HCT116 (cell line): ENCODE measurements at regions not wholly inside any gene's neighbourhood (a gene's known extent, or its start where the extent isn't known, plus 50 kb on each side); places are given as distances from the start of the nearest gene placed in this dataset.

Source experiments
- ATAC-seq: fragments of 200-7000 bp; cut with Tn5 transposase; 2 replicates; pipeline ENCODE4 v1.9.1; 2020; ENCODE audit warnings: mild to moderate bottlenecking, moderate library complexity
- BruUV-seq: library from RNA; stranded (reverse); fragments of 400-500 nt; replicated peaks from 2 replicates; lab custom pipeline; 2021; lab: Mats Ljungman, UMichigan
- CTCF ChIA-PET: fragments of 300-600 bp; sonication (Branson Sonifier 250); formaldehyde crosslinking; loops from one replicate; lab custom pipeline; 2021; ENCODE audit warnings: antibody characterized with exemption; lab: Charles Lee
- POLR2A ChIA-PET: fragments of 300-600, 350-600 bp; sonication (Branson Sonifier 250); formaldehyde crosslinking; loops from one replicate; lab custom pipeline; 2021; ENCODE audit warnings: antibody characterized with exemption; lab: Charles Lee
- RAD21 ChIA-PET, 2 experiments: fragments of 300-600 bp; sonication (Branson Sonifier 250); formaldehyde crosslinking; loops; one replicate each; lab custom pipeline; 2023; ENCODE audit warnings: low total read pairs in 2 of 2; ENCODE audit not compliant: uncharacterized antibody in 2 of 2, unreplicated experiment in 2 of 2, low non-redundant PET in 1 of 2; lab: Charles Lee
- DNase-seq: peaks from one replicate; pipeline ENCODE4 v3.0.0-alpha.2; 2010; ENCODE audit warnings: low read depth, low spot score
- H2AFZ ChIP-seq: fragments of 200-600 bp; shearing (Covaris generic), sonication (generic); 2 replicates; pipeline ENCODE4 v1.6.1; 2017; ENCODE audit warnings: low read depth, mixed run types, mixed read lengths, antibody characterized with exemption, low read length; ENCODE audit not compliant: poor library complexity, severe bottlenecking
- H3K27ac ChIP-seq: 2 replicates; pipeline ENCODE4 v1.5.1; 2012; ENCODE audit warnings: low read depth, low read length
- H3K27me3 ChIP-seq: fragments of 200-600 bp; sonication (generic); 2 replicates; pipeline ENCODE4 v1.6.1; 2016; ENCODE audit warnings: mixed run types, low read length, mixed read lengths; ENCODE audit not compliant: insufficient read depth
- H3K36me3 ChIP-seq, 2 experiments: fragments of 200-500 bp in 1 of 2; fragments of 200-600 bp in 1 of 2; sonication (Bioruptor generic) in 1 of 2; sonication (generic) in 1 of 2; 2 replicates each; pipeline versions ENCODE4 v1.5.1 to v1.6.1; 2014 to 2016; ENCODE audit warnings: low read length in 2 of 2, inconsistent platforms in 1 of 2, mixed read lengths in 1 of 2, mixed run types in 1 of 2; ENCODE audit not compliant: insufficient read depth in 2 of 2, control insufficient read depth in 1 of 2
- H3K4me1 ChIP-seq, 2 experiments: fragments of 200-600 bp in 1 of 2; sonication (generic) in 1 of 2; 2 replicates each; pipeline versions ENCODE4 v1.5.1 to v1.6.1; 2012 to 2017; ENCODE audit warnings: low read length in 2 of 2, inconsistent platforms in 1 of 2, mild to moderate bottlenecking in 1 of 2, mixed read lengths in 1 of 2, mixed run types in 1 of 2, moderate library complexity in 1 of 2; ENCODE audit not compliant: insufficient read depth in 2 of 2, control insufficient read depth in 1 of 2
- H3K4me2 ChIP-seq: fragments of 200-600 bp; sonication (generic); 2 replicates; pipeline ENCODE4 v1.6.1; 2017; ENCODE audit warnings: mixed run types, low read length, mixed read lengths
- H3K4me3 ChIP-seq, 2 experiments: fragments of 200-600 bp in 1 of 2; sonication (generic) in 1 of 2; replicated peaks in 1 of 2; 2 replicates each; pipeline ENCODE4 v1.5.1; 2011 to 2016; ENCODE audit warnings: low read length in 2 of 2, control low read depth in 1 of 2, low read depth in 1 of 2, mild to moderate bottlenecking in 1 of 2, mixed read lengths in 1 of 2, mixed run types in 1 of 2
- H3K79me2 ChIP-seq: fragments of 200-600 bp; sonication (generic); 2 replicates; pipeline ENCODE4 v1.6.1; 2017; ENCODE audit warnings: mild to moderate bottlenecking, mixed run types, low read length, moderate library complexity, mixed read lengths; ENCODE audit not compliant: insufficient read depth
- H3K9ac ChIP-seq: fragments of 200-600 bp; sonication (generic); 2 replicates; pipeline ENCODE4 v1.6.1; 2016; ENCODE audit warnings: low read length, mixed read lengths
- H3K9me2 ChIP-seq: fragments of 200-600 bp; sonication (generic), shearing (Covaris generic); 2 replicates; pipeline ENCODE4 v1.6.1; 2017; ENCODE audit warnings: mixed run types, mild to moderate bottlenecking, moderate library complexity; ENCODE audit not compliant: insufficient read depth
- H3K9me3 ChIP-seq, 2 experiments: fragments of 200-500 bp in 1 of 2; fragments of 200-600 bp in 1 of 2; sonication (Bioruptor generic) in 1 of 2; sonication (generic) in 1 of 2; 2 replicates each; pipeline ENCODE4 v1.6.1; 2014 to 2017; ENCODE audit warnings: low read length in 2 of 2, mixed read lengths in 2 of 2, inconsistent platforms in 1 of 2, low read depth in 1 of 2, mild to moderate bottlenecking in 1 of 2, mixed run types in 1 of 2, moderate library complexity in 1 of 2; ENCODE audit not compliant: control insufficient read depth in 1 of 2, insufficient read depth in 1 of 2
- H4K20me1 ChIP-seq: fragments of 200-600 bp; sonication (generic), shearing (Covaris generic); 2 replicates; pipeline ENCODE4 v1.6.1; 2017; ENCODE audit warnings: mixed run types, mild to moderate bottlenecking, moderate library complexity; ENCODE audit not compliant: insufficient read depth
- CBX3 ChIP-seq: IDR thresholded peaks from 2 replicates; pipeline ENCODE4 v1.6.1; 2012; ENCODE audit warnings: low read depth
- CEBPB ChIP-seq: IDR thresholded peaks from 2 replicates; pipeline ENCODE4 v1.6.1; 2012; ENCODE audit warnings: low read depth
- CTCF ChIP-seq, 3 experiments: fragments of 200-600 bp in 1 of 3; sonication (generic) in 1 of 3; IDR thresholded peaks in 2 of 3; conservative IDR thresholded peaks in 1 of 3; 2 replicates each; pipeline ENCODE4 v1.5.1; 2012 to 2017; ENCODE audit warnings: low read depth in 2 of 3, low read length in 2 of 3, antibody characterized with exemption in 1 of 3, borderline replicate concordance in 1 of 3, control low read depth in 1 of 3, mild to moderate bottlenecking in 1 of 3, mixed read lengths in 1 of 3, mixed run types in 1 of 3, moderate library complexity in 1 of 3; ENCODE audit not compliant: insufficient read depth in 1 of 3
- ELF1 ChIP-seq: IDR thresholded peaks from 2 replicates; pipeline ENCODE4 v1.6.1; 2012; ENCODE audit warnings: low read depth, borderline replicate concordance
- EZH2phosphoT487 ChIP-seq: fragments of 200-600 bp; IDR thresholded peaks from 2 replicates; pipeline ENCODE4 v1.6.1; 2018; ENCODE audit warnings: antibody characterized with exemption, borderline replicate concordance
- FOSL1 ChIP-seq: IDR thresholded peaks from 2 replicates; pipeline ENCODE4 v1.6.1; 2012; ENCODE audit warnings: low read depth
- JUND ChIP-seq: IDR thresholded peaks from 2 replicates; pipeline ENCODE4 v1.6.1; 2012
- POLR2A ChIP-seq: IDR thresholded peaks from 2 replicates; pipeline ENCODE4 v1.7.0; 2011; ENCODE audit warnings: borderline replicate concordance; ENCODE audit not compliant: insufficient read depth, insufficient read length; ENCODE audit errors: extremely low read depth
- RAD21 ChIP-seq: IDR thresholded peaks from 2 replicates; pipeline ENCODE4 v1.6.1; 2012; ENCODE audit warnings: low read depth, mild to moderate bottlenecking
- REST ChIP-seq: IDR thresholded peaks from 2 replicates; pipeline ENCODE4 v1.6.1; 2012; ENCODE audit warnings: low read depth
- TCF7L2 ChIP-seq: IDR thresholded peaks from 2 replicates; pipeline ENCODE4 v1.7.0; 2011; ENCODE audit warnings: borderline replicate concordance, inconsistent platforms; ENCODE audit not compliant: insufficient read depth, insufficient read length; ENCODE audit errors: extremely low read depth
- YY1 ChIP-seq: IDR thresholded peaks from 2 replicates; pipeline ENCODE4 v1.6.1; 2011; ENCODE audit warnings: low read length, low read depth, moderate library complexity, mild to moderate bottlenecking; ENCODE audit not compliant: insufficient replicate concordance; ENCODE audit errors: extremely low read depth
- ZNF274 ChIP-seq: fragments of 200-500 bp; sonication (Bioruptor generic); IDR thresholded peaks from 2 replicates; pipeline ENCODE4 v1.6.1; 2014; ENCODE audit warnings: mild to moderate bottlenecking, low read depth, low read length, inconsistent platforms
- intact Hi-C: fragments of 100-400 bp; cut with micrococcal nuclease; formaldehyde crosslinking; loops from 2 replicates; pipeline ENCODE4 v1.10.0; 2022

- Histone ChIP-seq H3K9me2 (no peaks in the 10 kb centered on the region), H4K20me1 (no peaks in the 10 kb centered on the region), H2AFZ (no peak overlapping the region), H3K36me3 (no peaks in the 10 kb centered on the region), H3K4me2 (no peak overlapping the region), H3K79me2 (no peaks in the 10 kb centered on the region), H3K27ac (no peak overlapping the region), H3K27me3 (no peaks in the 10 kb centered on the region), H3K9ac (no peak overlapping the region), H3K9me3 (peaks cover 0 to 9% of the 10 kb centered on the region in 2 experiments; a peak in 2 of 4 replicates), H3K4me3 (no peak overlapping the region), H3K4me1 (no peaks in the 10 kb centered on the region)
- ATAC-seq (no peak), DNase-seq (no peak)
- ChIA-PET CTCF (no interaction called here), POLR2A (no interaction called here), RAD21 (no interaction called here)
- intact Hi-C loops: no loop called here
- BruUV-seq: no TSS peak
- TF ChIP-seq CTCF (IDR thresholded peaks at IDR 0.05 in 2 of 3, conservative IDR thresholded peaks at IDR 0.05 in 1 of 3; ENCODE audit: borderline replicate concordance in 1 of 3, insufficient read depth in 1 of 3, low read depth in 2 of 3, low read length in 2 of 3) (no peak), REST (no peak), ZNF274 (no peak), CEBPB (no peak), TCF7L2 (no peak), JUND (no peak), EZH2phosphoT487 (no peak), YY1 (no peak), POLR2A (no peak), ELF1 (no peak), RAD21 (no peak), CBX3 (no peak), FOSL1 (no peak)
These were observed 376.3 kb upstream of the SALL3 start for GRCh38 chr18:78603102-78603983.
